Activated T-cell treated with anti-CD3 and anti-CD28 coated beads, Interleukin-2, amount 50 U/mL, for 72 hours (primary cell): ENCODE measurements at regions not wholly inside any gene's neighbourhood (a gene's known extent, or its start where the extent isn't known, plus 50 kb on each side); places are given as distances from the start of the nearest gene placed in this dataset.

ENCODE experiments used
- ATAC-seq, 2 donors: fragments of 150-1000 bp; cut with Tn5 transposase; replicated peaks in 1 of 2; 2 replicates each; pipeline ENCODE4 v1.10.0; 2021; ENCODE audit warnings: moderate library complexity in 2 of 2, mild to moderate bottlenecking in 1 of 2
- DNase-seq, 2 donors: peaks; one replicate each; pipeline ENCODE4 v3.0.0; 2021 to 2022; ENCODE audit warnings: mixed read lengths in 1 of 2
- H3K27ac Mint-ChIP-seq: one replicate; pipeline ENCODE4 v1.8.0; 2022; ENCODE audit warnings: mild to moderate bottlenecking, moderate library complexity, mixed read lengths
- H3K27me3 Mint-ChIP-seq: one replicate; pipeline ENCODE4 v1.8.0; 2022; ENCODE audit warnings: low read depth, mixed read lengths
- H3K36me3 Mint-ChIP-seq, 2 donors: one replicate each; pipeline ENCODE4 v1.8.0; 2022; ENCODE audit warnings: mixed read lengths in 2 of 2, mild to moderate bottlenecking in 1 of 2; ENCODE audit not compliant: insufficient read depth in 2 of 2
- H3K4me1 Mint-ChIP-seq: one replicate; pipeline ENCODE4 v1.8.0; 2022; ENCODE audit warnings: low read depth, mixed read lengths
- H3K4me3 Mint-ChIP-seq, 2 donors: one replicate each; pipeline ENCODE4 v1.8.0; 2022; ENCODE audit warnings: mild to moderate bottlenecking in 2 of 2, mixed read lengths in 2 of 2, moderate library complexity in 2 of 2
- H3K9me3 Mint-ChIP-seq, 2 donors: one replicate each; pipeline ENCODE4 v1.8.0; 2022; ENCODE audit warnings: mixed read lengths in 2 of 2

- Mint-ChIP-seq H3K27ac (no peak overlapping the region), H3K9me3 (peaks cover 7 to 9% of the 10 kb centered on the region in 2 donors), H3K27me3 (no peaks in the 10 kb centered on the region), H3K4me3 (no peak overlapping the region), H3K36me3 (peaks cover 5 to 17% of the 10 kb centered on the region in 2 donors), H3K4me1 (peaks cover 24% of the 10 kb centered on the region)
- DNase-seq (no peak), ATAC-seq (peak; percentile 81 to 87)
Measured at GRCh38 chr12:67811437-67812361, 163.2 kb downstream of the DYRK2 start.

- DNase-seq (no peak), ATAC-seq (no peak)
- peaks cover 24% of the 10 kb centered on the region for H3K4me1 Mint-ChIP-seq
- no peak overlapping the region for H3K27ac Mint-ChIP-seq
- peaks cover 8 to 11% of the 10 kb centered on the region in 2 donors for H3K9me3 Mint-ChIP-seq
- no peak overlapping the region for H3K4me3 Mint-ChIP-seq
- H3K27me3 Mint-ChIP-seq, result no peaks in the 10 kb centered on the region
- peaks cover 5 to 26% of the 10 kb centered on the region in 2 donors for H3K36me3 Mint-ChIP-seq
Measured at GRCh38 chr12:67813456-67813904, 164.9 kb downstream of the DYRK2 start.

- no peak for ATAC-seq
- Mint-ChIP-seq H3K36me3 (peaks cover 5 to 26% of the 10 kb centered on the region in 2 donors), H3K9me3 (peaks cover 8 to 15% of the 10 kb centered on the region in 2 donors), H3K4me3 (no peak overlapping the region), H3K4me1 (peaks cover 20% of the 10 kb centered on the region), H3K27me3 (no peaks in the 10 kb centered on the region), H3K27ac (peak overlapping the region; percentile 57)
- no peak for DNase-seq
Measured at GRCh38 chr12:67816269-67816668, 167.7 kb downstream of the DYRK2 start.

- Mint-ChIP-seq H3K27ac (no peak overlapping the region), H3K9me3 (peaks cover 8 to 15% of the 10 kb centered on the region in 2 donors), H3K27me3 (no peaks in the 10 kb centered on the region), H3K4me1 (peaks cover 2% of the 10 kb centered on the region), H3K4me3 (no peak overlapping the region), H3K36me3 (peaks cover 5 to 23% of the 10 kb centered on the region in 2 donors)
- DNase-seq (no peak), ATAC-seq (no peak)
Measured at GRCh38 chr12:67818459-67818903, 169.9 kb downstream of the DYRK2 start.

- H3K4me1 Mint-ChIP-seq, result no peaks in the 10 kb centered on the region
- H3K4me3 Mint-ChIP-seq, result no peak overlapping the region
- peaks cover 4 to 18% of the 10 kb centered on the region in 2 donors for H3K36me3 Mint-ChIP-seq
- H3K27ac Mint-ChIP-seq, result no peak overlapping the region
- ATAC-seq, result no peak
- peaks cover 7 to 15% of the 10 kb centered on the region in 2 donors for H3K9me3 Mint-ChIP-seq
- H3K27me3 Mint-ChIP-seq, result no peaks in the 10 kb centered on the region
- no peak for DNase-seq
Measured at GRCh38 chr12:67819902-67820301, 169.3 kb upstream of the IFNG-AS1 start.

- no peaks in the 10 kb centered on the region for H3K4me1 Mint-ChIP-seq
- no peak overlapping the region for H3K4me3 Mint-ChIP-seq
- no peak for DNase-seq
- no peak overlapping the region for H3K27ac Mint-ChIP-seq
- peaks cover 0 to 15% of the 10 kb centered on the region in 2 donors for H3K36me3 Mint-ChIP-seq
- ATAC-seq, result no peak
- H3K9me3 Mint-ChIP-seq, result peaks cover 4 to 10% of the 10 kb centered on the region in 2 donors
- H3K27me3 Mint-ChIP-seq, result no peaks in the 10 kb centered on the region
Measured at GRCh38 chr12:67820694-67821093, 168.6 kb upstream of the IFNG-AS1 start.

GRCh38 chr12:67822826-67823225 is 166.4 kb upstream of the IFNG-AS1 start:
- peaks cover 7% of the 10 kb centered on the region for H3K4me1 Mint-ChIP-seq

GRCh38 chr12:67826148-67826547 is 163.1 kb upstream of the IFNG-AS1 start:
- H3K36me3 Mint-ChIP-seq, result peaks cover 6 to 7% of the 10 kb centered on the region in 2 donors

More at GRCh38 chr12:67822826-67823225, 166.4 kb upstream of the IFNG-AS1 start:
- no peaks in the 10 kb centered on the region for H3K36me3 Mint-ChIP-seq
- H3K4me3 Mint-ChIP-seq, result no peak overlapping the region
- DNase-seq (no peak), ATAC-seq (no peak)
- peaks cover 0 to 3% of the 10 kb centered on the region in 2 donors for H3K9me3 Mint-ChIP-seq
- no peak overlapping the region for H3K27ac Mint-ChIP-seq
- H3K27me3 Mint-ChIP-seq, result no peaks in the 10 kb centered on the region

GRCh38 chr12:67826946-67827720 is 162.1 kb upstream of the IFNG-AS1 start:
- no peak for DNase-seq
- peaks cover 6 to 7% of the 10 kb centered on the region in 2 donors for H3K36me3 Mint-ChIP-seq
- ATAC-seq, result no peak
- H3K27ac Mint-ChIP-seq, result peak overlapping the region; percentile 74
- H3K4me3 Mint-ChIP-seq, result peak overlapping the region; percentile 52 to 76
- H3K27me3 Mint-ChIP-seq, result no peaks in the 10 kb centered on the region
- peaks cover 19% of the 10 kb centered on the region for H3K4me1 Mint-ChIP-seq
- peaks cover 2 to 4% of the 10 kb centered on the region in 2 donors for H3K9me3 Mint-ChIP-seq

More at GRCh38 chr12:67826148-67826547, 163.1 kb upstream of the IFNG-AS1 start:
- H3K4me1 Mint-ChIP-seq, result peaks cover 19% of the 10 kb centered on the region
- ATAC-seq (no peak), DNase-seq (no peak)
- no peaks in the 10 kb centered on the region for H3K27me3 Mint-ChIP-seq
- no peak overlapping the region for H3K27ac Mint-ChIP-seq
- H3K4me3 Mint-ChIP-seq, result no peak overlapping the region
- H3K9me3 Mint-ChIP-seq, result peaks cover 2 to 4% of the 10 kb centered on the region in 2 donors

- DNase-seq (peak; percentile 61 to 78), ATAC-seq (peak; percentile 100)
- peaks cover 2 to 4% of the 10 kb centered on the region in 2 donors for H3K9me3 Mint-ChIP-seq
- H3K36me3 Mint-ChIP-seq, result peaks cover 6 to 7% of the 10 kb centered on the region in 2 donors
- H3K27me3 Mint-ChIP-seq, result no peaks in the 10 kb centered on the region
- H3K27ac Mint-ChIP-seq, result peak overlapping the region; percentile 74
- peaks cover 19% of the 10 kb centered on the region for H3K4me1 Mint-ChIP-seq
- H3K4me3 Mint-ChIP-seq, result peak overlapping the region; percentile 52 to 76
Measured at GRCh38 chr12:67827820-67828383, 161.3 kb upstream of the IFNG-AS1 start.

- DNase-seq, result no peak
- Mint-ChIP-seq H3K27me3 (no peaks in the 10 kb centered on the region), H3K4me1 (peaks cover 19% of the 10 kb centered on the region), H3K36me3 (peaks cover 6 to 7% of the 10 kb centered on the region in 2 donors), H3K9me3 (peaks cover 2 to 4% of the 10 kb centered on the region in 2 donors), H3K27ac (no peak overlapping the region), H3K4me3 (no peak overlapping the region)
- no peak for ATAC-seq
Measured at GRCh38 chr12:67829896-67830295, 159.4 kb upstream of the IFNG-AS1 start.

- Mint-ChIP-seq H3K4me1 (peaks cover 18% of the 10 kb centered on the region), H3K27me3 (no peaks in the 10 kb centered on the region), H3K27ac (no peak overlapping the region), H3K4me3 (no peak overlapping the region), H3K9me3 (peaks cover 4 to 7% of the 10 kb centered on the region in 2 donors), H3K36me3 (peaks cover 6 to 7% of the 10 kb centered on the region in 2 donors)
- DNase-seq, result no peak
- ATAC-seq, result no peak
Measured at GRCh38 chr12:67832155-67832554, 157.1 kb upstream of the IFNG-AS1 start.
